Panc1 (cell line): ENCODE measurements at regions not wholly inside any gene's neighbourhood (a gene's known extent, or its start where the extent isn't known, plus 50 kb on each side); places are given as distances from the start of the nearest gene placed in this dataset.

Source experiments
- POLR2AphosphoS5 ChIP-seq: IDR thresholded peaks from 2 replicates; pipeline ENCODE4 v1.6.1; 2012; ENCODE audit warnings: mild to moderate bottlenecking, low read depth, low read length, moderate library complexity
- SIN3A ChIP-seq: IDR thresholded peaks from 2 replicates; pipeline ENCODE4 v1.6.1; 2012; ENCODE audit warnings: low read depth, mild to moderate bottlenecking, low read length, moderate library complexity, borderline replicate concordance; ENCODE audit not compliant: insufficient read depth
- TCF7L2 ChIP-seq: IDR thresholded peaks from 2 replicates; pipeline ENCODE4 v1.6.1; 2011; ENCODE audit warnings: mild to moderate bottlenecking, low read depth, low read length, inconsistent platforms
- TF ChIP-seq, protein P1 (sequence below): fragments of 450-650 bp; IDR thresholded peaks from 2 replicates; pipeline ENCODE4 v1.5.1; 2017; ENCODE audit warnings: mild to moderate bottlenecking
- TF ChIP-seq, protein P2 (sequence below), 2 experiments: IDR thresholded peaks; 2 replicates each; pipeline ENCODE4 v1.6.1; 2011 to 2012; ENCODE audit warnings: low read depth in 2 of 2, control low read depth in 1 of 2, low read length in 1 of 2, mild to moderate bottlenecking in 1 of 2, moderate library complexity in 1 of 2; ENCODE audit not compliant: insufficient read depth in 1 of 2

DNA sequence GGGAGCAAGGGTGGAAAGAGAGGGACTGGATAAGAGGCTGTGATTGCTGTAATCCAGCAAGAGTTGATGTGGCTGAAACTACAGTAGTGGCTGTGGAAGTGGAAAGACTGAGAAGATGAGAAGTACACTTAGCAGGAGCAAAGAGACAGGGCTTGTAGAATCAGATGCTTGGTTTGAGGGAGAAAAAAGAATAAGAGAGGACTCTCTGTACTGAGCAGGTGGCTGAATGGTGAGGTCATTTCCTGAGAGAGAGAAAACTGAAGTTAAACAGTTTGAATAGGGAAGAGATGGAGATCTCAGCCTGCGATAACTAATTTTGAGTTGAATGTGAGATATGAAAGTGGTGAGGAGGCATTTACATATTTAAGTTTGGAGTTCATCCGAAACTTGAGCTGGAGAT lies 95.8 kb upstream of the SLC25A36 start:
- no peak for TF ChIP-seq POLR2AphosphoS5
- TF ChIP-seq, protein P1, sequence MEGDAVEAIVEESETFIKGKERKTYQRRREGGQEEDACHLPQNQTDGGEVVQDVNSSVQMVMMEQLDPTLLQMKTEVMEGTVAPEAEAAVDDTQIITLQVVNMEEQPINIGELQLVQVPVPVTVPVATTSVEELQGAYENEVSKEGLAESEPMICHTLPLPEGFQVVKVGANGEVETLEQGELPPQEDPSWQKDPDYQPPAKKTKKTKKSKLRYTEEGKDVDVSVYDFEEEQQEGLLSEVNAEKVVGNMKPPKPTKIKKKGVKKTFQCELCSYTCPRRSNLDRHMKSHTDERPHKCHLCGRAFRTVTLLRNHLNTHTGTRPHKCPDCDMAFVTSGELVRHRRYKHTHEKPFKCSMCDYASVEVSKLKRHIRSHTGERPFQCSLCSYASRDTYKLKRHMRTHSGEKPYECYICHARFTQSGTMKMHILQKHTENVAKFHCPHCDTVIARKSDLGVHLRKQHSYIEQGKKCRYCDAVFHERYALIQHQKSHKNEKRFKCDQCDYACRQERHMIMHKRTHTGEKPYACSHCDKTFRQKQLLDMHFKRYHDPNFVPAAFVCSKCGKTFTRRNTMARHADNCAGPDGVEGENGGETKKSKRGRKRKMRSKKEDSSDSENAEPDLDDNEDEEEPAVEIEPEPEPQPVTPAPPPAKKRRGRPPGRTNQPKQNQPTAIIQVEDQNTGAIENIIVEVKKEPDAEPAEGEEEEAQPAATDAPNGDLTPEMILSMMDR, result no peak
- TF ChIP-seq, protein P2, sequence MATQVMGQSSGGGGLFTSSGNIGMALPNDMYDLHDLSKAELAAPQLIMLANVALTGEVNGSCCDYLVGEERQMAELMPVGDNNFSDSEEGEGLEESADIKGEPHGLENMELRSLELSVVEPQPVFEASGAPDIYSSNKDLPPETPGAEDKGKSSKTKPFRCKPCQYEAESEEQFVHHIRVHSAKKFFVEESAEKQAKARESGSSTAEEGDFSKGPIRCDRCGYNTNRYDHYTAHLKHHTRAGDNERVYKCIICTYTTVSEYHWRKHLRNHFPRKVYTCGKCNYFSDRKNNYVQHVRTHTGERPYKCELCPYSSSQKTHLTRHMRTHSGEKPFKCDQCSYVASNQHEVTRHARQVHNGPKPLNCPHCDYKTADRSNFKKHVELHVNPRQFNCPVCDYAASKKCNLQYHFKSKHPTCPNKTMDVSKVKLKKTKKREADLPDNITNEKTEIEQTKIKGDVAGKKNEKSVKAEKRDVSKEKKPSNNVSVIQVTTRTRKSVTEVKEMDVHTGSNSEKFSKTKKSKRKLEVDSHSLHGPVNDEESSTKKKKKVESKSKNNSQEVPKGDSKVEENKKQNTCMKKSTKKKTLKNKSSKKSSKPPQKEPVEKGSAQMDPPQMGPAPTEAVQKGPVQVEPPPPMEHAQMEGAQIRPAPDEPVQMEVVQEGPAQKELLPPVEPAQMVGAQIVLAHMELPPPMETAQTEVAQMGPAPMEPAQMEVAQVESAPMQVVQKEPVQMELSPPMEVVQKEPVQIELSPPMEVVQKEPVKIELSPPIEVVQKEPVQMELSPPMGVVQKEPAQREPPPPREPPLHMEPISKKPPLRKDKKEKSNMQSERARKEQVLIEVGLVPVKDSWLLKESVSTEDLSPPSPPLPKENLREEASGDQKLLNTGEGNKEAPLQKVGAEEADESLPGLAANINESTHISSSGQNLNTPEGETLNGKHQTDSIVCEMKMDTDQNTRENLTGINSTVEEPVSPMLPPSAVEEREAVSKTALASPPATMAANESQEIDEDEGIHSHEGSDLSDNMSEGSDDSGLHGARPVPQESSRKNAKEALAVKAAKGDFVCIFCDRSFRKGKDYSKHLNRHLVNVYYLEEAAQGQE (IDR thresholded peaks at IDR 0.05; ENCODE audit: insufficient read depth in 1 of 2, low read depth in 2 of 2, low read length in 1 of 2), result no peak
- TF ChIP-seq TCF7L2, result no peak
- no peak for TF ChIP-seq SIN3A
